ENCODE measurements at regions not wholly inside any gene's neighbourhood (a gene's known extent, or its start where the extent isn't known, plus 50 kb on each side); places are given as distances from the start of the nearest gene placed in this dataset.
A peak's percentile ranks its signal among the peaks of the same experiment; 100 is the strongest.

GRCh38 chr7:40983111-40983510 is 719.8 kb downstream of the INHBA start:
- Mint-ChIP-seq H3K27me3 (ENCODE audit: low read depth in 3 of 3) (no peaks in the 10 kb centered on the region), H3K36me3 (no peaks in the 10 kb centered on the region), H3K4me1 (no peaks in the 10 kb centered on the region), H3K4me3 (no peak overlapping the region), H3K27ac (peak overlapping the region in 1 of 7 donors; percentile 31), H3K9me3 (peaks cover 0 to 6% (median 3%) of the 10 kb centered on the region in 7 donors)
- no peak for TF ChIP-seq CTCF (IDR thresholded peaks at IDR 0.05)
- DNase-seq: no peak
- intact Hi-C loops (cut with micrococcal nuclease): no loop called here
- Histone ChIP-seq H3K4me2 (replicated peaks; ENCODE audit: extremely low read depth, low read length, poor library complexity, severe bottlenecking) (no peak overlapping the region), H3K4me3 (replicated peaks in 1 of 3; ENCODE audit: low read depth in 2 of 3, low read length in 3 of 3) (no peak overlapping the region), H3K9me3 (replicated peaks in 1 of 2; ENCODE audit: control insufficient read depth in 1 of 2, insufficient read depth in 1 of 2, low read length in 2 of 2) (no peaks in the 10 kb centered on the region), H3K36me3 (replicated peaks in 1 of 2; ENCODE audit: control insufficient read depth in 1 of 2, insufficient read depth in 2 of 2, low read length in 2 of 2) (no peaks in the 10 kb centered on the region), H3K27ac (ENCODE audit: low read depth in 1 of 2, low read length in 2 of 2) (no peak overlapping the region), H3K4me1 (ENCODE audit: control insufficient read depth in 1 of 2, insufficient read depth in 2 of 2, low read length in 2 of 2) (no peaks in the 10 kb centered on the region), H3K79me2 (ENCODE audit: insufficient read depth, low read length) (no peaks in the 10 kb centered on the region), H3K27me3 (ENCODE audit: control insufficient read depth in 2 of 2, insufficient read depth in 2 of 2, low read length in 2 of 2) (no peaks in the 10 kb centered on the region), H2AFZ (ENCODE audit: insufficient read depth, low read depth, low read length, poor library complexity, severe bottlenecking) (no peak overlapping the region), H3K9ac (ENCODE audit: insufficient read depth, low read length, poor library complexity, severe bottlenecking) (no peak overlapping the region), H4K20me1 (ENCODE audit: insufficient read depth, low read length) (no peaks in the 10 kb centered on the region)
- WGBS (ENCODE audit: insufficient coverage): no CpG with 5 or more reads among the region's 5 CpGs

GRCh38 chr7:40979296-40979695 is 723.6 kb downstream of the INHBA start:
- Mint-ChIP-seq H3K27ac (no peak overlapping the region), H3K9me3 (peaks cover 0 to 12% (median 4%) of the 10 kb centered on the region in 7 donors), H3K4me1 (no peaks in the 10 kb centered on the region), H3K36me3 (no peaks in the 10 kb centered on the region), H3K27me3 (ENCODE audit: low read depth in 3 of 3) (no peaks in the 10 kb centered on the region), H3K4me3 (no peak overlapping the region)
- H3K4me2 ChIP-seq (replicated peaks; ENCODE audit: extremely low read depth, low read length, poor library complexity, severe bottlenecking): no peak overlapping the region
- H3K36me3 ChIP-seq (replicated peaks in 1 of 2; ENCODE audit: control insufficient read depth in 1 of 2, insufficient read depth in 2 of 2, low read length in 2 of 2): no peaks in the 10 kb centered on the region
- no peak for TF ChIP-seq CTCF (IDR thresholded peaks at IDR 0.05)
- no peak overlapping the region for H3K9ac ChIP-seq (ENCODE audit: insufficient read depth, low read length, poor library complexity, severe bottlenecking)
- DNase-seq: no peak
- H2AFZ ChIP-seq (ENCODE audit: insufficient read depth, low read depth, low read length, poor library complexity, severe bottlenecking): no peak overlapping the region
- no peaks in the 10 kb centered on the region for H3K4me1 ChIP-seq (ENCODE audit: control insufficient read depth in 1 of 2, insufficient read depth in 2 of 2, low read length in 2 of 2)
- intact Hi-C loops (cut with micrococcal nuclease): no loop called here
- no peaks in the 10 kb centered on the region for H4K20me1 ChIP-seq (ENCODE audit: insufficient read depth, low read length)
- no peak overlapping the region for H3K27ac ChIP-seq (ENCODE audit: low read depth in 1 of 2, low read length in 2 of 2)
- no peaks in the 10 kb centered on the region for H3K79me2 ChIP-seq (ENCODE audit: insufficient read depth, low read length)
- H3K9me3 ChIP-seq (replicated peaks in 1 of 2; ENCODE audit: control insufficient read depth in 1 of 2, insufficient read depth in 1 of 2, low read length in 2 of 2): peaks cover 0 to 2% of the 10 kb centered on the region in 2 donors
- no peaks in the 10 kb centered on the region for H3K27me3 ChIP-seq (ENCODE audit: control insufficient read depth in 2 of 2, insufficient read depth in 2 of 2, low read length in 2 of 2)
- H3K4me3 ChIP-seq (replicated peaks in 1 of 3; ENCODE audit: low read depth in 2 of 3, low read length in 3 of 3): no peak overlapping the region
- WGBS (ENCODE audit: insufficient coverage): 92% methylated on average over 2 of the region's 6 CpGs

Measured in CD14-positive monocyte (primary cell).